A549 (cell line): ENCODE measurements at regions not wholly inside any gene's neighbourhood (a gene's known extent, or its start where the extent isn't known, plus 50 kb on each side); places are given as distances from the start of the nearest gene placed in this dataset.

Experiments
- CBX8 ChIP-seq: fragments of 200-600 bp; sonication (generic); IDR thresholded peaks from 2 replicates; pipeline ENCODE4 v1.6.1; 2016
- CTCF ChIP-seq: fragments of >200 bp; sonication (Bioruptor Twin); formaldehyde crosslinking; IDR thresholded peaks from 3 replicates; pipeline ENCODE4 v1.5.1; 2016
- GATA3 ChIP-seq: IDR thresholded peaks from 2 replicates; pipeline ENCODE4 v1.6.1; 2012; ENCODE audit warnings: borderline replicate concordance
- JUN ChIP-seq, 2 experiments: fragments of >200 bp; sonication (Bioruptor Twin); formaldehyde crosslinking; IDR thresholded peaks; 2 replicates in 1 of 2; 3 replicates in 1 of 2; pipeline ENCODE4 v1.6.1; 2016 to 2017
- NFE2L2 ChIP-seq: fragments of 150-350 bp; conservative IDR thresholded peaks from 2 replicates; pipeline ENCODE4 v1.6.1; 2014; ENCODE audit warnings: low read length
- RNF2 ChIP-seq: fragments of 200-600 bp; sonication (generic); IDR thresholded peaks from 2 replicates; pipeline ENCODE4 v1.6.1; 2016; ENCODE audit warnings: low read depth, mild to moderate bottlenecking, antibody characterized with exemption, moderate library complexity, borderline replicate concordance

GRCh38 chr7:68265258-68265657 is 1268.6 kb downstream of the TYW1 start:
- TF ChIP-seq CTCF (no peak), RNF2 (no peak), CBX8 (no peak), JUN (IDR thresholded peaks at IDR 0.05) (no peak), NFE2L2 (no peak), GATA3 (no peak)
